ENCODE measurements at regions not wholly inside any gene's neighbourhood (a gene's known extent, or its start where the extent isn't known, plus 50 kb on each side); places are given as distances from the start of the nearest gene placed in this dataset.
"Not testable (repeated sequence)": the region's sequence is repeated elsewhere in the genome, so short reads cannot be mapped to it uniquely, and the experiment has no call there.

DNA sequence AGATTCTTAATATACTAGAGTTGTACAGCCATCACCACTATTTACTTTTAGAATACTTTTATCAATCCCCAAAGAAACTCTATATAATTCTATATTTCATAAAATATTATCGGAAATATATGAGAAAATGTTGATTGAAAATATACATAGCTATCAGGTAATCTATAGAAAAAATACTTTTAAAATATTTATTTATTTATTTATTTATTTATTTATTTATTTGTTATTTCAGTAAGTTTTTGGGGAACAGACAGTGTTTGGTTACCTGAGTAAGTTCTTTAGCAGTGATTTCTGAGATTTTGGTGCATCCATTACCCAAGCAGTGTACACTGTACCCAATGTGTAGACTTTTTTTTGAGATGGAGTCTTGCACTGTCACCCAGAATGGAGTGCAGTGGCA lies 206.6 kb upstream of the DAAM1 start:
- intact Hi-C loops (cut with micrococcal nuclease) = no loop called here

DNA sequence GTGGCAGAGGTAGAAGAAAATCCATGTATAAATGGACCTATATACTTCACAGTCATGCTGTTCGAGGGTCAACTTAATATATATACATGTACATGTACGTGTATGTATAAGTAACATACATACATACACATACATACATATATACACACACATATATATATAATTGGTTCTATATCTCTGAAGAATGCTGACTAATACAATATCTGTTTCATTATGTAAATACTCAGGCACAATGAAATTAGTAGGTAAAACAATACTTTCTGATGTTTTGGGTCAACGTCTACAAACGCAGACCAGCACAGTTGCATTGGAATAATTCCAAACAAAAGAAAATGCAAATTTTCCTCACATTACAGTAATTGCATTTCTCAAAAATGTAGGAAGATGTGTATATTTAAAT lies 202.7 kb upstream of the DAAM1 start:
- intact Hi-C loops (cut with micrococcal nuclease) = no loop called here

DNA sequence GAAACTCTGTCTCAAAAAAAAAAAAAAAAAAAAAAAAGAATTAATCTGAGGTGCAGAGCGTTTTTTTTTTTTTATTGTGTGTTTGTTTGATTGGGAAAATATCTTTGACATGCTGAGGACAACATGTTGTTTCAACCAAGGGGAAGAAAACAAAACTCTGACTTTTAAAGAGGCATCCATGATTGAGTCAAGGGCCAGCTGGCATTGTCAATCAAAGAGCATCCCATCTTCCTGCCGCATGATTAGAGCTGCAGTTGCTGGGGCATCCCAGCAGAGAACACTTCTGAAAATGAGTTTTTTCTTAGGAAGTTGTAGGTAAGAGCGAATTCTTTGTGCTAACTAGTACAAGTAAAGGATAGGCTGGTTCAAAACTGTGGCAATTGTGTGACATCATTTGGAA lies 200.9 kb upstream of the DAAM1 start:
- intact Hi-C loops (cut with micrococcal nuclease) = no loop called here

DNA sequence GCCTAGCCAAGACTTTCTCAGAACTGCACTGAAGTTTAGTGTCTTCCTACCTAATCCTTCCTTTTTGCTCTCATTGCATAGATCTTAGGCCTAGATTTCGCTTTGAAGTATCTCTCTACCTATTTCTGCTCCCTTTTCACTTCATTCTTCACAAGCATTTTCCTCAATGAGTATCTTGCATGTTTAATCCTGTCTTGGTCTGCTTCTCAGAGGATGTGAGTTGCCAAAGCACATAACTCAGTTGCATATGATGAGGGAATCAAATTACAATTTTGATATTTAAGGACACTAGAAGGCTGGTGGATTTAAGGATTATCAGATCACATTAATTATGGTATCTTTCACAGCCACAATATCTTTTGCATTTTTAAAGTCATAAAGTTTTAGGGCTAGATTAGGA lies 195.5 kb upstream of the DAAM1 start:
- intact Hi-C loops (cut with micrococcal nuclease) = no loop called here

DNA sequence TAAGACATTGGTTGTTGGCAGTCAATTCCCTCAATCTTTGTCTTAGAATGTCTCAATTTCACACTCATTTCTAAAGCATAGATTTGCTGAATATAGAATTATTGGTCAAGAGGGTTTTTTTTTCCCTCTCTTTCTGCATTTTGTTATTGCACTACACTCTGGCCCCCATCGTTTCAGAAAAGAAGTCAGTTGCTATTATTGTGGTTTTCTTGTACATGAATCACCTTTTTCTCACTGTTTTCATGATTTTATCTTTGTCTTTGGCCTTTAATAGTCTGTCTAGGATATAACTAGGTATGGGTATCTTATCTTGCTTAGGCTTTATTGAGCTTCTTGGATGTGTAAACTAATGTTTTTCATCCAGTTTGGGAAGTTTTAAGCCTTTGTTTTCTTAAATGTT lies 194.3 kb upstream of the DAAM1 start:
- intact Hi-C loops (cut with micrococcal nuclease) = no loop called here

DNA sequence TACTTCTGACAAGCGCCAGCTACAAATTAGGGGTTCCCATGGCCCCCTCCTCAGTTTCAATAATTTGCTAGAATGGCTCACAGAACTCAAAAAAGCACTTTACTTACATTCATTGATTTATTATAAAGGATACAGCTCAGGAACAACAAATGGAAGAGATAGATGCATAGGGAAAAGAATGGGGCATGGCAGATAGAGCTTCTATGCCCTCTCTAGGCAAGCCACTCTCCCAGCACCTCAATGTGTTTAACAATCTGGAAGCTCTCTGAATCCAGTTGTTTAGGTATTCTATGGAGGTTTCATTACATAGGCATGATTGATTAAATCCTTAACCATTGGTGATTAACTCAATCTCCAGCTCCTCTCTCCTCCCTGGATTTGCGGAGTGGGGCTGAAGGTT lies 184.5 kb upstream of the DAAM1 start:
- intact Hi-C loops (cut with micrococcal nuclease) = no loop called here

DNA sequence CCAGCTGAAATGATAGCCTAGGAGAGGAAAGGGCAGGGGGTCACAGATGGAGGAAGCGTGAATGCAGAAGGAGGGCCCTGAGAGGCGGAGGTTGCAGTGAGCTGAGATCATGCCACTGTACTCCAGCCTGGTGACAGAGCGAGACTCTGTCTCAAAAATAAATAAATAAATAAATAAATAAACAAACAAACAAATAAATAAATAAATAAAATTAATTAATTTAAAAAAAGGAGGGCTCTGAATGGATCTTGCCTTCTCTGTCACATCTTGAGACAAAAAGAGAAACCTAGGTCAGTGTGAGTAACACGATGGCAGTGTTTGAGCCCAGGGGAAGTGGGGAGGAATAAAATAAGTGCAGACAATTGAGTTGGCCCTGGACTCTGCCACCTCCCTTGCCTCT lies 182.3 kb upstream of the DAAM1 start:
- intact Hi-C loops (cut with micrococcal nuclease) = not testable (repeated sequence)

DNA sequence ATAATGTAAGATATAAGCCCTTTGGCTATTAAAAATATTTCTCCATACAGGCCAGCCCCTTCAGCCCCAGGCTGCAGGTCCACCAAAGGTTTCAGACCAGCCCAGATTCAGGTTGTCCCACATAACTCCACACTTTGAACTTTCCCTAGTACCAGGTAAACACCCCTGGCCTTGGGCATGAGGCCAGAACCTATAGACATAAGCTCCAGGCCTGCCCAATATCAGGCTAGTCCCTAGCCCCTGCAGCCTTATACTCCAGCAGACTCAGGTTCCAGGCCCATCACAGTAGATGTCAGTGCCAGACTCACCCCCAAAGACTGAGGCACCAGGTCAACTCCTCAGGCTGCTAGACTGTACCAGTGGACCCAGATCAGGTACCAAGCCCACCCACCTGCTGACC lies 178.5 kb upstream of the DAAM1 start:
- intact Hi-C loops (cut with micrococcal nuclease) = no loop called here

DNA sequence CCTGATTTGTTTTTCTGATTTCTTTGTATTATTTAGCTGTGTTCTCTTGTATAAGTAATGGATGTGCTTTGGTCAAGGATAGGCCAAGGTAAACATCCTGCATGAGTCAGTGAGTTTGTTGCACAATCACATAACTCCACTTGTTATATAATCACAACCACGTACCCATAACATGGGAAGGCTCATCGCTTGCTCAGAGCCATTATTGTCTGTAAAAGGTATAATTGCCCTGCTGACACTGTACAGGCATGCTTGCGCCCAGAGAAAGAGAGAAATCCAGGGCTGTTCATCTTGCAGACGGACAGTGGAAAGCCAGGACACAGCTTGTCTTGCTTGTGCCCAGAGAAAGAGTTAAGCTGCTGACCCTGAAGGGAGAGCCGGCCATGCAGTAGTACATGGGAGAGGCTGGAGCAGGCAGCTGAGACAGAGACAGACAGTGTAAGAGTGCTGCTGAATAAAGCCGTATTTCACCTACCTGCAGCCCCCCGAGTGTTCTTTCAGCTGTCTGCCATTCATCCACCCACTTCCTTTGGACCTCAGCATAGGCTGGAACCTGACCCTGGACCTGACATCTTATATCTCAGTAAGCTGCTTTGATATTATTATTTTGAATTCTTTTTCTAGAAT lies 174.7 kb upstream of the DAAM1 start:
- intact Hi-C loops (cut with micrococcal nuclease) = no loop called here

DNA sequence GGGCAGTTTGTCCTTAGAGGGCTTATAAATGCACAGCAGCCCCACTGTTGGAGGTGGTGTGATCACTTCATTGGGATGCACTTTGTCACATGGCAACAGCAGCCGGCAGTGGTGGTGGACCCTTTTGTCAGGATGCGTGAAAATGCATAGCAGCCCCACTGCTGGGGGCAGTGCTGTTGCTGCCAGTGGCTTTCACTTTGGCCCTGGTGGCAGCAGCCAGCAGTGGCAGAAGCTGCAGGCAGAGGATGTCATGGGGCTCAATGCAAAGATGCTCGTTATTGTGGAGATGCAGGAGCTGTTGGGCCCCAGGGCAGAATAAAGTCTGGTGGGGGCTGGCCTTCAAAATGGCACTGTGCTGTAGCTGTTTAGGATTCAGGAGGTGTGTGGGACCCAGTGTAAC lies 173.0 kb upstream of the DAAM1 start:
- intact Hi-C loops (cut with micrococcal nuclease) = no loop called here

DNA sequence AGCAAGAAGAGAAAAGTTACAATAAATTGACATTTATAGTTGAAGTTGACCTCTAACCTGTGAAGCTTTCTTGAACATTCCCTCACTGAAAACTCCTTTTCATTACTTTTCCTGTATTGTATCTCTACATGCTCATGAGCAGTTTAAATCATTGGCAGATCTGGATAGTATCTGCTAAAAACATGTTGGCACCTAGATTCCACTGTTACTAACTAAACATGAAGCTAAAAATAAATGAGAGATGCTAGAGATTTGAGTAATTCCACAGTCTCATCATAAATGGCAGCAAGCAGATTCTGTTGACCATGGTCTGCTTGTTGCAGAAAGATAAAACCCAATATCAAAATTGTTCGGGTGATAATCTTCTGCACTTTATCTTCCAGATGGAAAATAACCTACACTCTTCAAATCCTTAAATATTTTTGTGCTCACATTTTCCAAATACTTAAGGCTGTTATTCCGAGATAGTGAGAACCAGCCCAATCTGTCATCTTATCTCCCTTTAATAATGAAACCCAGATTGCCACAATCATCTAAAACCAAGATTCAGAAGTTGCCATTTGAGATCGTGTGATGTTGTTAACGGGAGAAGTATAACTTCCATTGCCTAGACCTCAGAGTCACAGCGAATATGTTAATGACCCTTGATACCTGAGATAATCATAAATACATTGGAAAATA lies 171.0 kb upstream of the DAAM1 start:
- intact Hi-C loops (cut with micrococcal nuclease) = no loop called here

DNA sequence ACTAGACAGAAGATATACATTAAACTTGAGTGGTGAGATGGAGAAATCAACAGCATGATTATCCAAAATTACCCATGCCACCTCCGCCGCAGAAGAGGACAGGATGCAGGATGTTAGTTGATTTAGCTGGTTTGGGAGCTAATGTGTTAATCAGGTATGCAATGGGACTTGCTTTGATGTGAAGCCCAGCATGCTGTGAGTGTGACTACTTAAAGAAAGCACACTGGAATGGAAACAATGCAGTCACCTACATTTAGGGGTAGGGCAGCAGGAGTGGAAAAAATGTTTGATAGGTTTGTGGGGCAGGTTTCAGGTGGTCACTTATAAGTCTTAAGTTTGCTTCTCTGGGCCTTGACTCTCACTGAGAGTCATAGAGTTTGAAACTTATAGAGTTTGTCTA lies 170.0 kb upstream of the DAAM1 start:
- intact Hi-C loops (cut with micrococcal nuclease) = no loop called here

DNA sequence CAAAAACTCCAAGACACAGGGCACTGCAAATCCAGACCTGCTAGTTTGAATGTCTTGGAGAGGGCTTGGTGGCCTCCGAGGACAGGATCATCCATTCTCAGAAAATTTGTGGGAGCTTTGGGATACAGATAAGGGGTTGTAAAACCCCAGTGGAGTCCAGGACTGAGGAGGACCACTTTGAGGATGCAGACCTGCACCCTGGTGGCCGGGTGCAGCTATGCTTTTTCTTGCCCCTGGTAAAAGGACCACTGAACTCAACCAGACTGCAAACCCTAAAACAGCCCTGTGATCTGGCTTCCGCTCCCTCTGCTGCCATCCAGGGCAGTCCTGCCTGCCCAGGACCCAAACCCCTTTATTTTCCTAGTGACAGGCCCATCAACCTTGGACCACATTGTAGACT lies 169.5 kb upstream of the DAAM1 start:
- intact Hi-C loops (cut with micrococcal nuclease) = no loop called here

DNA sequence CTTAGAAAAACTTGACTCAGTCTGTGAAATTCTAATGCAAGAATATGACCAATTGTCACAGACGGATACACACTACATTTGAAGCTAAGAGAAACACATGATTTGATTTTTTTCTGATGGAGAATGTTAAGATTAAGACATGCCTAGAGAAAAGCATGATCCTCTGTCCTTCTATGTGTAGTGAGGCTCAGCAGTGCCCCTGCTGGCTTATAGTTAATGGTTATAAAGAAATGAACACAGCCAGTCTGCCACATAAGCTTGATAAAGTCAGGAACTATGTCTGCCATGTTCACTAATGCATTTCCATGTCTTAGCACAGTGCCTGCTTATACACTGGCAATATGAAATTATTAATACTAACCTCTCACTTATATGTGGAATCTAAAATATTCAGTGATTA lies 168.1 kb upstream of the DAAM1 start:
- intact Hi-C loops (cut with micrococcal nuclease) = loop anchor here (10.0 kb wide), 1 partner anchor 554 kb away; the partner anchor contains the start of gene CCDC175

DNA sequence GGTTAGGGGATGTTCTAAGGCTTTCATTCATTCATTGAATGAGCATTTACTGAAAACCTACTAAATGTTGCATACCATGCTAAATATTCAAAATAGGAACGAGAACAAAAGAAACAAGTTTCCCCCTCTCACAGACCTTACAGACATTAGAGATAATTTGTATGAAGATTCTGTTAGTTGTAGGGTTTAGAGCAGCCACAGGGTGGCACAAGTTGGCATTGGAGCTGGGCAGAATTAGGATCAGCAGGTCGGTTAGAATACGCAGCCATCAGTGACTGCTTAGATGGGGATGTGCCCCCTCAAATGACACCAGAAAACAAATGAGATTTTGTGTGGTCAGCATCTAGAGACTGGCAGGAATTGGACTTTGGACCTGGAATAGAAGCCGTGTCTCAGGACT lies 166.3 kb upstream of the DAAM1 start:
- intact Hi-C loops (cut with micrococcal nuclease) = loop anchor here (10.0 kb wide), 1 partner anchor 553 kb away; the partner anchor contains the start of gene CCDC175

DNA sequence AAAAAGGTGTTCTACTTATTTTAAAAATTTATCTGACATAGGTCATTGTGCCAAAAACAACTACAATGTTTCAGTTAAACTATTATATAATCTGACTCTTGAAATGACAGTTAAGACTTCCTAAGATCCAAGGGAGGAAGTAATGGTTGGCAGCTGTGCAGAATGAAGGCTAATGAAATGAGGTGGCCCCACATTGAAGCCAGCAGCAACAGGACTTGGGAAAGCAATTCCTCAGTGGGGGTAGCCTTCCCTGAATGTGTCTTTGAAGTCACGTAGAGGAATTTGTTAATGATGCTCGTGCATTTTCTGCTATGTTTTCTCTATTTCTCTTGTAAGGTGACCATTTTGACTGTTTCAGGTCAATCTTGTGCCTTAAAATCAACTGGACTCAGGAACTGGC lies 162.4 kb upstream of the DAAM1 start:
- intact Hi-C loops (cut with micrococcal nuclease) = loop anchor here (10.0 kb wide), 1 partner anchor 549 kb away; the partner anchor contains the start of gene CCDC175

DNA sequence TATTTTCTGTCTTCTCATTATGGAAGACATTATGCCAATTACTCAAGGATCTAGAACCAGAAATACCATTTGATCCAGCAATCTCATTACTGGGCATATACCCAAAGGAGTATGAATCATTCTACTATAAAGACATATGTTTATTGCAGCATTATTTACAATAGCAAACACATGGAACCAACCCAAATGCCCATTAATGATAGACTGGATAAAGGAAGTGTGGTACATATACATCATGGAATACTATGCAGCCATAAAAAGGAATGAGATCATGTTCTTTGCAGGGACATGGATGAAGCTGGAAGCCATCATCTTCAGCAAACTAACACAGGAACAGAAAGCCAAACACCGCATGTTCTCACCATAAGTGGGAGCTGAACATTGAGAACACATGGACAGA lies 161.8 kb upstream of the DAAM1 start:
- intact Hi-C loops (cut with micrococcal nuclease) = loop anchor here (10.0 kb wide), 1 partner anchor 548 kb away; the partner anchor contains the start of gene CCDC175

DNA sequence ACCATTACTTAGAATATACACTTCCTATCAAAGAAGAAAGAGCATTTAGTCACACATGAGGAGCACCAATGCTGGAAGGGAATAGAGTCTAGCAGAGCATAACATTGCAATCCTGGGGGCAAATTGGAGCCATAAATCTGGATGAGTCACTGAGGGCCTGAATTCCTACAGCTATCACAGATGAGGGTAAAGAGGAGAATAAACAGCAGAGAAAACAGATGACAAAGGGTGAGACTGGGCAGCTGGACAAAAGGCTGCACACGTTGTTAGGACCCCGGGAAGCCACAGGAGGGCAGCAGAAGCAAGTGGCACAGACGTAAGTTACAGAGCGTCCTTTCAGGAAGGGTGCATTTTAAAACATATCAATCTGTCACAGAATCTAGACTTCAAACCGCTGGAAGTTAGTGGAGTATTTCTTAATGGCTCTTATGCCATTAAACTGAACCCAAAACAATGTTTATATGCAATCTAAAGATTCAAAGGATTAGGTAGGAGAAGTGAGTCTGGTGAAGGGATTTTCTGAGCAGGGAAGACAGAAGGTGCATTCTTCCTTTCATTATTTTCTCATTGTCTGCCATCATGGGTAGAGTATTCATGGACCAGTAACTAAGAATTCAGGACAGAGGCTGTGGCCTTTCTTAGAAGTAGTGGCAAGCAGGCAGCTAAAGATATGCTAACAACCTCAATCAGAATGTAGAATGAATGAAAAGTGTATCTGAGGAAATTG lies 159.8 kb upstream of the DAAM1 start:
- intact Hi-C loops (cut with micrococcal nuclease) = loop anchor here (10.0 kb wide), 1 partner anchor 546 kb away; the partner anchor contains the start of gene CCDC175

DNA sequence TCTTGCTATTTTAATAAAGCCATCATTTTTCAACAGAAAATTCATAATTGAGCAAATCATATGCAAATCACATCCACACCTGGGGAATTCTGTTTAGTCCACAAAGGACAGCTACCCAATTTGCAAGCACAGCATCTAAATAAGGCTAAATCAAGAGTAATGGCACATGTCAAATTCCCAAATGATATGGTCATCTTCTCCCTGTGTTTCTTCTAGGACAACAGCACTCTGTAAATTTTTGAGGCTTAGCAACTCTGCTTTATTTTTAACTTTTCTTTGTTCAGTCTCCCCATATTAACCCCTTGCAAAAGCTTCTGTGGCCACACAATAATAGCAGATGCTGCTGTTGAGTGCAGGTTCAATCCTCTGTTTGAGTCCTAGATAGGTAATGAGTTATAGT lies 155.6 kb upstream of the DAAM1 start:
- intact Hi-C loops (cut with micrococcal nuclease) = no loop called here

DNA sequence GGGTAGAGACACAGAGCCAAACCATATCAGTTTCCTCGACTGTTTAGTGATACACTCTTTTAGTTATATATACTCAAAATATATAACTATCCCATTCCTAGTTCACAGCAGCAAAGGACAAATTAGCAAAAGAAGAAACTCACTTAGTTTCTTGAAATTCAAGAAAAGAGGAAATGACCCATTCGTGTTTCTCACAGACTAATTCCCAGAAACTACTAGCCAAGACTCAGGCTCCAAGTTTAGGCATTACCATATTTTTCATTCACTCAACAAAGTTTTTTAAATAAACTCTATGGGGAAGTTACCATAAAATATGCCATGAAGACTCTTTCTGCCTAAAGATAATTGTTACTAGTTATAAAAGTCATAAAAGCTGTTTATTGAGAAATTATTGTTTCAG lies 152.3 kb upstream of the DAAM1 start:
- intact Hi-C loops (cut with micrococcal nuclease) = no loop called here

DNA sequence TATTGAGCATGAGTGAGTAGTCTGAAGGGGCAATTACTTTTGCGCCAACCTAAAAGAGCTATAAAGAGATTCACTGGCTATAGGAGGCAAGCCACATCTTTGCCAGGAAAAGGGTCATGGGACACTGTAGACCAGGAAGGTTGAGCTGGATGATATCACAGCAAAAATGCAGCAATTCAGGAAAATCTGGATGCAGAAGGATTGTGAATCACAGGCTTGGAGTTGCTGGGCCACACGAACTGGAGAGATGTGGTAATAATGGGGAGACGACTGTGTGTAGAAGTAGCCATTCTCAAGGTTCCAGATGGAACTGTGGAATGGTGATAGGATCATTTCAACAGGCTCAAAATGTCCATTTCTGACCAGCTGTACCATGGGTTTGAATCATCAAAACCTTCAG lies 151.4 kb upstream of the DAAM1 start:
- intact Hi-C loops (cut with micrococcal nuclease) = no loop called here

DNA sequence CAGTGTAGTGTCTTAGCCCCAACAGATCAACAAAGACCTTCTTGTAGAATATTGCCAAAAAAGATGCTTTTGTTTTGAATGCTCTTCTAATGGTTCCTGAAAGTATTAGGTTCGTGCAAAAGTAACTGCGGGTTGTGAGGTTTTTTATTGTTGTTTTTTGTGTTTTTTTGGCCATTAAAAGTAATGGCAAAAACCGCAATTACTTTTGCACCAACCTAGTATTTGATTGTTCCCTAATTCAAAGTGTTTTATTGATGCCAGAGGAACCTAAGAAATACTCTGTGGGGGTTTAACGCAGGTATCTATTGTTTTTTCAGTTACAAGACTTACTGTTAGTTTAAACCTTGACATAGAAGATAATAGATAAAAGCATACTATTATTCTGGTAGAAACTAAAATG lies 150.8 kb upstream of the DAAM1 start:
- intact Hi-C loops (cut with micrococcal nuclease) = no loop called here
